Omental fat pad (tissue), 3 donors: ENCODE measurements at regions not wholly inside any gene's neighbourhood (a gene's known extent, or its start where the extent isn't known, plus 50 kb on each side); places are given as distances from the start of the nearest gene placed in this dataset.

Experiments used
- ATAC-seq: fragments of 150-250 bp; one replicate; pipeline ENCODE4 v1.9.1; 2016; ENCODE audit warnings: mild to moderate bottlenecking, moderate library complexity; ENCODE audit not compliant: low FRiP score
- DNase-seq: peaks from one replicate; pipeline ENCODE4 v3.0.0-alpha.2; 2019; ENCODE audit warnings: low spot score
- TF ChIP-seq, protein P1 (sequence below), 3 donors: fragments of 450-650 bp; IDR thresholded peaks; one replicate each; pipeline ENCODE4 v1.5.1; 2016 to 2017; ENCODE audit warnings: antibody characterized with exemption in 3 of 3, mild to moderate bottlenecking in 3 of 3, moderate library complexity in 2 of 3

DNA sequence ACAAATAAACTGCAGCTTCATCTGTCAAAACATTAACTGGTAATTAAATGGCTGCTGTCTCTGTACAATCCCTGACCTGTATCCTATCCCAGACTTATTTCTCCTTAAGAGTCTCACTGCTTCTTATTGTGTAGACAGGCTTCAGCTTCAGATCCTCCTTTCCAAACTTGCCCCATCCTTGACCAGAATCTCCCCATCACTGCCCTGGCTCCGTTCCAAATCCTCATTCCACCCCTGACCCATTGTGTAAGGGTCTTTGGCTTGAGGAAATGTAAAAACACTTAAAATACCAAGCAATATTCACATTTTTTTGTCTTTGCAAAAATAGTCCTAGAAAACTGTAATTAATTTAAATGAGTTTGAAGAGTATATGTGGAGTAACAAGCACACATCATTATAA lies 152.6 kb upstream of the VEGFC start:
- TF ChIP-seq, protein P1, sequence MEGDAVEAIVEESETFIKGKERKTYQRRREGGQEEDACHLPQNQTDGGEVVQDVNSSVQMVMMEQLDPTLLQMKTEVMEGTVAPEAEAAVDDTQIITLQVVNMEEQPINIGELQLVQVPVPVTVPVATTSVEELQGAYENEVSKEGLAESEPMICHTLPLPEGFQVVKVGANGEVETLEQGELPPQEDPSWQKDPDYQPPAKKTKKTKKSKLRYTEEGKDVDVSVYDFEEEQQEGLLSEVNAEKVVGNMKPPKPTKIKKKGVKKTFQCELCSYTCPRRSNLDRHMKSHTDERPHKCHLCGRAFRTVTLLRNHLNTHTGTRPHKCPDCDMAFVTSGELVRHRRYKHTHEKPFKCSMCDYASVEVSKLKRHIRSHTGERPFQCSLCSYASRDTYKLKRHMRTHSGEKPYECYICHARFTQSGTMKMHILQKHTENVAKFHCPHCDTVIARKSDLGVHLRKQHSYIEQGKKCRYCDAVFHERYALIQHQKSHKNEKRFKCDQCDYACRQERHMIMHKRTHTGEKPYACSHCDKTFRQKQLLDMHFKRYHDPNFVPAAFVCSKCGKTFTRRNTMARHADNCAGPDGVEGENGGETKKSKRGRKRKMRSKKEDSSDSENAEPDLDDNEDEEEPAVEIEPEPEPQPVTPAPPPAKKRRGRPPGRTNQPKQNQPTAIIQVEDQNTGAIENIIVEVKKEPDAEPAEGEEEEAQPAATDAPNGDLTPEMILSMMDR (IDR thresholded peaks at IDR 0.05): no peak
- no peak for DNase-seq
- no peak for ATAC-seq

DNA sequence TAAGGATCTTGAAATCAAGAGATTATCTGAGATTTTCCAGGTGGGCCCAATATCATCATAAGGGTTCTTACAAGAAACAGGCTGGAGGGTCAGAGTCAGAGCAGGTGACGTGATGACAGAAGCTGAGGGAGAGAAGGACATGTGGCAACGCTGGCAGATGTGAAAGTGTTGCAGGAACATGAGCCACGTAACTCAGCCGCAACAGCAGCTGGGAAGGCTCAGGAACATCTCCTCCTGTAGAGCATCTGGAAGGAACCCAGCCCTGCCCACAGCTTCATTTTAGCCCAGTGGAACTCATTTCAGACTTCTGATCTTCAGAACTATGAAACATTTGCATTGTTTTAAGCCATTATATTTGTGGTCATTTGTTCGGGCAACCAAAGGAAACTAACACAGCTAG lies 156.3 kb upstream of the VEGFC start:
- TF ChIP-seq, protein P1 (IDR thresholded peaks at IDR 0.05): no peak
- DNase-seq: no peak
- no peak for ATAC-seq

DNA sequence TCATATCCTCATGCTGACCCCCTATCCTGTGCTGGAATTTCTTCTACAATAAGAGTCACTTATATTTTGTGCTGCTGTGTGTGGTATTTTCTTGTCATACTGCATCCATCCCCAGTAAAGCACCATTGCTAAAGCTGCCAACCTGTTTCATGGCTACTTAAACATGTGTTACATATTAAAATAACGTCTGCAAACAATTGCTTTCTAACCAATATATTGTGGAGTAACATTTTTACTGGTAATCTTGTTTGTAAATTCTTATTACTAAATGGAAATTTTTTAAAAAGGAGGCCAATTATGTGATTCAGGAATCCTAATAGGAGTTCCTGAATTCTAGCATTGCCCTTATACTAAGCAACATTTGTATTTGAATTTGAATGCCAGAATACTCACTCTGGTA lies 160.3 kb upstream of the VEGFC start:
- no peak for ATAC-seq
- TF ChIP-seq, protein P1 (IDR thresholded peaks at IDR 0.05): no peak
- no peak for DNase-seq

DNA sequence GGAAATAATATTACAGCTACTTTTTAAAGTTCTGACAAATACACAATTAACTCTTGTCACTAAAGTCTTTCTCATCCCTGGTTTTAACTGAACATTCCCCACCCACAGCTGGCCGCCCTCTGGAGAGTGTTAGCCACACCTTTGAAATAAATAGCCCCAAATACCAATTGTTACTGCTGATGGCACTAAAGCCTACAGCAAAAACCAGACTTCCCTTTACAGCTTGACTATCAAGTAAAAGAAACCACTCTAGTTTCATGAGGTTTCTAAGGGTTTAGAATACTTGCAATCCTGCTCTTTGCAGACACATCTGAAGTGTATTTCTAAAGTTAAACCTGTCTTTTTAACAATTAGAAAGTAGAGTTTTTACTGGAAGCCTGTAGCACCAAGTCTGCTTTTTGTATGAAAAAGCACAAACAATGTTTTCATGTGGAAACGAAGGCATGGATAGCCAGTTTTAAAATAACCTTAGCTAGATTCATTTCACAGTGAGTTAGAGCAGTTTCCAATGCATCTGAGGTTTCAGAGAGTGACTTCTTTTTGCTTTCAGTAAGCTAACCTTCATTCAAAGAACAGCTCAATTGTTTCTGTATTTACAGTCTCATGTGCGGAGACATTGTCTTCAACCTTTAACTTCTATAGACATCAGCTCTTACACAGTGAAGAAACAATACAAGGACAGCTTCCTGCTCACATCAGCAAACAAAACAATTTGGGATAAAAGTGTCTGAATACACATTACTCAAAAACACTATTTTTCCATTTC lies 164.8 kb upstream of the VEGFC start:
- TF ChIP-seq, protein P1 (IDR thresholded peaks at IDR 0.05): no peak
- DNase-seq (no peak), ATAC-seq (no peak)

DNA sequence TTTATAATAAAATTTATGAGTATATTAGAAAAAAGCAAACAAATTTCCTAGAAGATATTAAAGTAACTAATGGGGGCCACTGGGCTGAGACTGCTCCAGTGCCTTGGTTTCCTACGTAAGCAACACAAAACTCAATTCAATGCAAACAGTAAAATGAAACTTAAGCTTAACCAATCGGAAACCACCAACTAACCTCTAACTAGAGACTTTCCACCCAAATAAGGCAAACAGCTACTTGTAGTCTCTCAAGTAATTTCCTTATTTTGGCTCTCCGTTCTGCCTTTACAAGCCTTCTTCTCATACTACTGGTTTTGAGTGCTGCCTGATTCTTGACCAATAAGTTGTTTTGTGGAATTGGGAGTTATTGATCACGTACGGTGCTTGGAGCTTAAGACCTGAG lies 167.3 kb upstream of the VEGFC start:
- TF ChIP-seq, protein P1 (IDR thresholded peaks at IDR 0.05): no peak
- no peak for ATAC-seq
- no peak for DNase-seq

DNA sequence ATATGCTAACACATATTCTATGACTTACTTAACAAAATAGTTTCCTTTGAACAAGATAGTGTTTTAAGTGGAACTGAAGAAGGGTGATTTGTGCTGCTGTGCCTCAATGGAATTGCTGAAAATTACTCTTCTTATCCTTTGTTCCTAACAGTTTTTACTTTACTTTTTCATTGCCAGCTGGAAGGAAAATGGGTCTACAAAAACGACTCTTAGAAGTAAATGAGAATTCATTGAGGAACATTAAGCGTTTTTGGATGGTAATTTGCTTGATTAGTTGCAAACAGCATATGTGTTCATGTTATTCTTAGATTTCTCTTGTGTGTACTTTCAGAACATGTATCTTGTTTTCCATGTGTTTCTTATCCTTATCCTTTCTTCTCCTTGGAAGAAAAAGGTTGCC lies 170.4 kb upstream of the VEGFC start:
- ATAC-seq (no peak), DNase-seq (no peak)
- TF ChIP-seq, protein P1 (IDR thresholded peaks at IDR 0.05): no peak

DNA sequence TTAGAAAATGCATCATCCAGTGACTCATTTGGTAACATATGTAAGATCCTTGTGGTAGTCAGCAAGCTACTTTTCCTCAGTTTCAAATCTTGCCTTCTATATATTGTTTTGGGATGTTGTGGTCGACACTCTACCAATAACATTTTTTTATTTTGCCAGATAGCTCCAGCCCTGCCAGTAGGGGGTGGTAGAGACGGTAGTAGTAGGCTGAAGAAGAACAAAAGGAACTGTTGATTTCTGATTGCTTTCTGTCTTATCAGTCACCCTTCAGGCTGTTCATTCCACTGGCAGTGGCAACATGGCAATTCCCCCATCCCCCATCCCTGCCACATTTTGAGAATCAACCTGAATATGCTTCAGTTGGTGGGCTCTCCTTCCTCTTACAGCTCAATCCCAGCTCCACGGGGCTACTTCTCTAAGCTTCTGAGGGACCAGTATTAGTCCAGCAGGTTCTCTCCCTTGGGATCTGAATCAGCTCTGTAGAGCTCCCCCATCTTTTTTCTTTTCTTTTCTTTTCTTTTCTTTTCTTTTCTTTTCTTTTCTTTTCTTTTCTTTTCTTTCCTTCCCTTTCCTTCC lies 171.5 kb upstream of the VEGFC start:
- TF ChIP-seq, protein P1 (IDR thresholded peaks at IDR 0.05): no peak
- DNase-seq (no peak), ATAC-seq (no peak)
